Activated B cell treated with CpG ODN at 0.5 μM for 24 hours (primary cell): ENCODE measurements at regions not wholly inside any gene's neighbourhood (a gene's known extent, or its start where the extent isn't known, plus 50 kb on each side); places are given as distances from the start of the nearest gene placed in this dataset.

Source experiments
- ATAC-seq: fragments of 200-7000 bp; cut with Tn5 transposase; one replicate; pipeline ENCODE4 v1.10.0; 2021; ENCODE audit warnings: low read depth, mild to moderate bottlenecking, moderate library complexity
- CTCF ChIA-PET: fragments of 350-600 bp; sonication (Branson Sonifier 250); formaldehyde crosslinking; loops from one replicate; lab custom pipeline; 2021; ENCODE audit warnings: antibody characterized with exemption; lab: Charles Lee
- POLR2A ChIA-PET: fragments of 350-600 bp; sonication (Branson Sonifier 250); formaldehyde crosslinking; loops from one replicate; lab custom pipeline; 2021; ENCODE audit warnings: antibody characterized with exemption; lab: Charles Lee
- DNase-seq: peaks from one replicate; pipeline ENCODE4 v3.0.0; 2022
- H3K27ac Mint-ChIP-seq: one replicate; pipeline ENCODE4 v1.8.0; 2020; ENCODE audit warnings: mixed read lengths
- H3K27me3 Mint-ChIP-seq: one replicate; pipeline ENCODE4 v1.8.0; 2021; ENCODE audit warnings: mixed read lengths
- H3K36me3 Mint-ChIP-seq: one replicate; pipeline ENCODE4 v1.8.0; 2021; ENCODE audit warnings: low read depth, mixed read lengths
- H3K4me1 Mint-ChIP-seq: one replicate; pipeline ENCODE4 v1.8.0; 2021; ENCODE audit warnings: mixed read lengths
- H3K4me3 Mint-ChIP-seq: one replicate; pipeline ENCODE4 v1.8.0; 2020; ENCODE audit warnings: mild to moderate bottlenecking, mixed read lengths
- H3K9me3 Mint-ChIP-seq: one replicate; pipeline ENCODE4 v1.8.0; 2020; ENCODE audit warnings: mixed read lengths
- CTCF ChIP-seq: fragments of 200-600 bp; IDR thresholded peaks from one replicate; pipeline ENCODE4 v1.8.0; 2022; ENCODE audit warnings: antibody characterized with exemption, mild to moderate bottlenecking
- intact Hi-C: fragments of 100-400 bp; cut with micrococcal nuclease; formaldehyde crosslinking; loops from one replicate; pipeline ENCODE4 v1.15.1; 2024

GRCh38 chr1:112264010-112264409 is 132.0 kb upstream of the CTTNBP2NL start:
- no peak overlapping the region for H3K4me3 Mint-ChIP-seq
- no peaks in the 10 kb centered on the region for H3K9me3 Mint-ChIP-seq
- H3K36me3 Mint-ChIP-seq = no peaks in the 10 kb centered on the region
- TF ChIP-seq CTCF = no peak
- intact Hi-C loops = no loop called here
- DNase-seq (no peak), ATAC-seq (no peak)
- no peak overlapping the region for H3K27ac Mint-ChIP-seq
- H3K4me1 Mint-ChIP-seq = no peaks in the 10 kb centered on the region
- ChIA-PET POLR2A (no interaction called here), CTCF (no interaction called here)
- peaks cover 9% of the 10 kb centered on the region for H3K27me3 Mint-ChIP-seq

GRCh38 chr1:112264553-112264952 is 131.5 kb upstream of the CTTNBP2NL start:
- Mint-ChIP-seq H3K4me1 (no peaks in the 10 kb centered on the region), H3K27me3 (peaks cover 9% of the 10 kb centered on the region), H3K9me3 (no peaks in the 10 kb centered on the region), H3K4me3 (no peak overlapping the region), H3K27ac (no peak overlapping the region), H3K36me3 (no peaks in the 10 kb centered on the region)
- DNase-seq = no peak
- intact Hi-C loops = no loop called here
- TF ChIP-seq CTCF = no peak
- ChIA-PET CTCF (no interaction called here), POLR2A (no interaction called here)
- no peak for ATAC-seq

- no peak for TF ChIP-seq CTCF
- CTCF ChIA-PET = no interaction called here
- H3K27ac Mint-ChIP-seq = no peak overlapping the region
- H3K36me3 Mint-ChIP-seq = no peaks in the 10 kb centered on the region
- H3K27me3 Mint-ChIP-seq = peaks cover 9% of the 10 kb centered on the region
- no peak for DNase-seq
- H3K4me1 Mint-ChIP-seq = no peaks in the 10 kb centered on the region
- intact Hi-C loops = no loop called here
- peaks cover 2% of the 10 kb centered on the region for H3K9me3 Mint-ChIP-seq
- POLR2A ChIA-PET = no interaction called here
- no peak overlapping the region for H3K4me3 Mint-ChIP-seq
- no peak for ATAC-seq
Observed at GRCh38 chr1:112265931-112266330, 130.1 kb upstream of the CTTNBP2NL start.

DNA sequence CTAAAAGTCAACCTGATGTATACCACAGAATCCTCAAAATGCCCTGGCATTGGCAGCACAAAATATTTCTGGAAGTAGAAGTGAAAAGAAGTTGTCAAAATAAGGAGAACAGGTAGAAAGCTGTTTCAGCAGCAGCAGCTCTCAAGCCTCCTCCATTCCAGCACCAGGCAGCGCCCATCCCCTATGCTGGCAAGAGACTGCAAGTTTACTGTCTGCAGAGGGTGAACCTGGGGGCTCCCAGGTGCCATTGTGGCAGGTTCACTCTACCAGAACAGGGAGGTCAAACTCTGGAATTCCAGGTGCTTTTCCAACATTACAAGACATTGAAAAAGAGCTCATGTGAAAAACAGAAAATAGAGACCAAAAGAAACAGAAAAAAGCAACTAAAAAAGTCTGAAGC is 128.8 kb upstream of the CTTNBP2NL start:
- no peak for TF ChIP-seq CTCF
- no peak overlapping the region for H3K4me3 Mint-ChIP-seq

DNA sequence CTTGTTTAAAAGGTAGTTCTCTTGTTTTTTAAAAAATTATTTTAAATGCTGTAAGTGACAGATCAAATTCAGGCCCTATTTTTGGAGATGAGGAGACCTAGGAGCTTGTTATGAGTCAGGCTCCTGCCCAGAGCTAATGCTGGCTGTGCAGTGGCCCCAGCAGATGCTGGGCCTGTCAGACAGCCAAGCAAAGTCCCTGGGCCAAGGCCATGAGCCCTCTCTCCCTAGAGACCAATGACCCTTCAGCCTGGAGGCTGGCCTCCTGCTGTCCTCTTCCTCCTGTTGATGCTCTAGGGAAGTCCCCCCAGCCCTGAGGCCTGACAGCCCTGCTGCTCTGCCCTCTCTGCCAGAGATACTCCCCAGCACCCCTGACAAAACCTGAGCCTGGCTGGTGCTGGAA is 128.1 kb upstream of the CTTNBP2NL start:
- no peak for ATAC-seq
- no peak for DNase-seq
- intact Hi-C loops = no loop called here
- Mint-ChIP-seq H3K27ac (no peak overlapping the region), H3K36me3 (no peaks in the 10 kb centered on the region), H3K4me3 (no peak overlapping the region), H3K4me1 (no peaks in the 10 kb centered on the region), H3K9me3 (peaks cover 2% of the 10 kb centered on the region), H3K27me3 (peaks cover 16% of the 10 kb centered on the region)
- TF ChIP-seq CTCF = no peak
- ChIA-PET CTCF (no interaction called here), POLR2A (no interaction called here)

More for the DNA sequence above, 128.8 kb upstream of the CTTNBP2NL start:
- no peak overlapping the region for H3K27ac Mint-ChIP-seq
- peaks cover 12% of the 10 kb centered on the region for H3K27me3 Mint-ChIP-seq
- no peaks in the 10 kb centered on the region for H3K36me3 Mint-ChIP-seq
- ATAC-seq (no peak), DNase-seq (no peak)
- no peaks in the 10 kb centered on the region for H3K4me1 Mint-ChIP-seq
- ChIA-PET CTCF (no interaction called here), POLR2A (no interaction called here)
- peaks cover 2% of the 10 kb centered on the region for H3K9me3 Mint-ChIP-seq
- intact Hi-C loops = no loop called here
